T-helper 2 cell (primary cell): ENCODE measurements at regions not wholly inside any gene's neighbourhood (a gene's known extent, or its start where the extent isn't known, plus 50 kb on each side); places are given as distances from the start of the nearest gene placed in this dataset.
A peak's percentile ranks its signal among the peaks of the same experiment; 100 is the strongest.

Source experiments
- DNase-seq, 5 experiments: peaks; one replicate each; pipeline versions ENCODE4 v3.0.0 to v3.0.0-alpha.2; 2012 to 2022

DNA sequence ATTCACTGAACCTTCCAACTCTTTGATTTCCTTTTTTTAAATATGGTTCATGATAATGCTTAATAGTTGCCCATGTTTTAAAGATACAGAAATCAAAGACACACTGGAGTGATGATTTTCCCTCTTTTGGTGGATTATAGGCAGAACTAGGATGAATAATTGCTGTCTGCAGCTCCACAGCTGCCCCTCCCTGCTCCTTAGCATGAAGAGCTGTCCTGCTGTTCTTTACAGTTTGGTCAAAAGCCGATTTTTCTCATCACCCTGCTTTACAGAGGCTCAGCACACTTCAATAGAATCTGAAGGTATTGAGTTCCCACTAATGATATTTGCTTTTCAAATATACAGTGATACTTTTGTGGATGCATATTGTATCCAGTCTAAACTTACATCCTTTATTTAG, 202.6 kb downstream of the AASDHPPT start:
- DNase-seq, result no peak

DNA sequence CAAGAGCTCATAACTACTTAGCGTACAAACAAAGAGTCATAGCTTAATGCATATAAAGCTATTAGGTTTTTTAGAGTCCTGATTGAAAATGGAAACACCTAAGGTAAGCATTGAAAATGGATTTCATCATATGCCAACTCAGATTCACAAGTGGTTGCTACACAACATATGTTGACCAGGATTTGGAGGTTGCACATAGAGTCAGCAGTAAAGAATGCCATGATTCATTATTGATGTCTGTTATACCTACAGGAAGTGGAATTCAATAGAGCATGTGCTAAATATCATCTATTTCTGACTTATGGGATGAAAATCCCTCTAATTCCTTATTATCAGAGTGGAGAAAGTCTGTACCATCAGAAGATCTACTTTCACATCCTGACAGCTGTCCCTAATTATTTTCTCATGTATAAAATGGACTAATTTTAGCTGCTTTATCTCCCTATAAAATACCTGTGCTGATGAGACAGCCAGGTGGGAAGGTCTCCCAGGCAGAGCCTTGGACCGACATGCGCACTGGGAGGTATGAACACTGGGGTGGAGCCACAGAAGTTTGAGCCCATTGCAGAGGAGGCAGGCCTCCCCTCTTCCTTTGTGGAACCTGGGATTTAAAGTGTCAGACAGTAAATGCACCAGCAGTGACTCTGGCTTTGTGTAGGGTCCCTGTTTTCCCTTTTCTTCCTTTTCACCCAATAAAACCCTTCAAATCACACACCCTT, 204.2 kb downstream of the AASDHPPT start:
- no peak for DNase-seq

DNA sequence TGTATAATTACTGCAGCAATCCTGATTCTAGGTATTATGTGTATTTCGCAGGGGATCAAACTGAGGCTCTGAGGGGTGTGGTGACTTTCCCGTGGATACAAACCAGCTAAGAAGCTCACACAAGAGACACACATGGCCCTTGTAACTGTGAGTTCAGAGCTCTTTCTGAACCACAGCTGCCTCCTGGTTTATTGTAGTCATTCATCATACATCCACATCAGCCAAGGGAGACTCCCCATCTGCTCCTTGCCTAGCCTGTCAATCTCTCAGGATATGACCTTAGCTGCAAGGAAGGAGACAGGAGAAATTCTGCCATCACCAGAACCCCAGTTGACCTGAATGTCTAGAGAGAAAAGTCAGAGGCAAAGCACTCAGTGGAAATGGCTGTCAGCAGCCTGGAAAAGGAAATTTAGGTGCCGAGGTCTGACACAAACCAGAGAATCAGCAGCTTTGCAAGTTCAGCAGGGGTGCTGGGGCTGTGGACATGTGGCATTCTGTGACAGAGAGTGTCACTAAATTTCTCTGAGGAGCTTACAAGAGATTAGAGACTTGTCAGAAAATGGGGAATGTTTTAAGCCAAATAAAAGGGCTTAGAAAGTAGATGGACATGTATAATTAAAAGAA, 209.5 kb downstream of the AASDHPPT start:
- no peak for DNase-seq

DNA sequence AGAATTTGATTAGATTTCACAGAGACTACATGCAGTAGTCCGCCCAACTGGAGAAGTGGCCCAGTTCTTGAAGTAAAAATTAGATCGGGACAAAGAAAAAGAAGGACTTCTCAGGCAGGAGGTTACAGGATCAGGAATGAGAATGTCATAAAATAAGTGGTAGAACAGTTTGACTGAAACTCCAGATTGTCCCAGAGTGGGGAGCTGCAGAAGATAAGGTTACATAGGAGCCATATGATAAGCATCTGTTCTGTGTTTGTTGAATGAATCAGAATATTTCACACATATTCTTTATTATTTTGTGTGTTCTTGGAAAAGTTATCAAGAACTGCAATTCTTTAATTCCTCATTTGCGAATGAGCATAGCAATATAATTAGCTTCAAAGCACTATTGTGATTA, 210.6 kb downstream of the AASDHPPT start:
- DNase-seq, result no peak

DNA sequence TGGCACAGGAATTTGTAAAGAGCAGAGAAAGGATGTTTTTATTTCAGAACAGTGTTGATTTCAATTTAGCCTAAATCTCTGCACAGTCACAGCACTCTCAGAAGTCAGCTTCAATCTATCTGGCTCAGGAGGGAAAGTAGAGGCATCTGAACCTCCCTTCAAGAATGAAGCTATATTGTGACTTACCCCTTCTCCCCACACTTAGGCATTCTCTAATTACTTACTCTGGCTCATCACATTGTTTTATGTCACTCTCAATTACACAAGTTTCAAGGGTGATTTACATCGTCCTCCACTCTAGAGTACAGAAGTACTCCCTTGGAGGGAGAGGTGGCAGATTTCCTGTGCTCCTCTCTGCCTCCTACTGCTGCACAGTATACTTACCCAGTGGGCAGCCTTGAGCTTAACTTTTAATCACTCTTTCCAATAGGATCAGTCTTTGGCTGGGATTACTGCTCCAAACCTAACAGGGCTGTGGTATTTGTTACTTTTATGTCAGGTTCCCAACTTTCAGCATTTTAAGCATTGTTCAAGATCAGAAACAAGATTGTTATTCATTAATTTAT, 211.4 kb downstream of the AASDHPPT start:
- DNase-seq, result no peak

DNA sequence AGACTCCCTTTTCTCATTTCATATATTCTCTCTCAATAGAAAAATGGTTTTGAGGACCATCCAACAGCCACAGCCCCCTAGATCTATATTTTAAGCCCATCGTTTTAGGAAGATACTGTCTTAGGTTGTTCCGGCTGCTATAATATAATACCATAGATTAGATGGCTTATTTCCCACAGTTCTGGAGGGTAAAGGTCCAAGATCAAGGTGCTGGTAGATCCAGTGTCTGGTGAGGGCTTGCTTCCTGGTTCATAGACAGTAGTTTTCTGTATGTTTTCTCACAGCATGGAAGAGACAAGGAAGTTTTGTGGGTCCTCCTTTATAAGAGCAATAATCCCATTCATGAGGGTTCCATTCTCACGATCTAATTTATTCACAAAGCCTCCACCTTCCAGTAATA, 215.1 kb downstream of the AASDHPPT start:
- no peak for DNase-seq

DNA sequence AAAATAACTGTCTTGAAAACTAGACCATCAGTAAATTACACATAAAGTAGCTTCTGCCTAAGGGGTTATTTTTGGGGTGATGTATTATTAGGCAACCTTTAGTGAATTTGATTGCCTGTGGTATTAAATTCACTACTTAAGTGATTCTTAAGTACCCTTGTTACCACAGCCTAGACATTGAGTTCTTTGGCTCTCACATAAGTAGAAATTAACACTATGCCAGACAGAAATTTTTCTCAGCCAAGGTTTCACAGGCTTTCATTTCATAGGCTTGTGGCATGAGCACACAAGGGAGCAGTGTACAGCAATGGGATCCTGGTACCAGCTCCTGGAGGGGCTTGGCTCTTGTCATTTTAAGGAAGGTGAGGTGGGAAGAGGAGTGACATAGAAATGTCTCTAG, 218.5 kb downstream of the AASDHPPT start:
- no peak for DNase-seq

DNA sequence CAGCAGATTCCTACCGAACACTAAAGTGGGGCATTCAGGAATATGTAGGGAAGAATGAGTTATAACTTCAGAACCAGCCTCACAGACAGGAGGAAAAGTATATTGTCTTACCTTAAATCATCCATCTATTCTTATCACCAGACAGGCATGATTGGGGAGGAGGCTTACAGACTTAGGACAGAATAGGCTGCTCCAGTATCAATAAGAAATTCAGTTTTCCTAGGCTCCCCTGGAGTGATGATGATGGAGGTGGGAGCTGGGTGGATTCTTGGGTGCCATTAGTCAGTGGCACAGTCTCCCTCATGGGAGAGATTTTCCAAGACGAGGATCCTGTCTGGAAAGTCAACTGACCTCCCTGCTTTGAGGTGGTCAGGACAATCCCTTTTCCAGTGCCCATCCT, 225.0 kb downstream of the AASDHPPT start:
- no peak for DNase-seq

DNA sequence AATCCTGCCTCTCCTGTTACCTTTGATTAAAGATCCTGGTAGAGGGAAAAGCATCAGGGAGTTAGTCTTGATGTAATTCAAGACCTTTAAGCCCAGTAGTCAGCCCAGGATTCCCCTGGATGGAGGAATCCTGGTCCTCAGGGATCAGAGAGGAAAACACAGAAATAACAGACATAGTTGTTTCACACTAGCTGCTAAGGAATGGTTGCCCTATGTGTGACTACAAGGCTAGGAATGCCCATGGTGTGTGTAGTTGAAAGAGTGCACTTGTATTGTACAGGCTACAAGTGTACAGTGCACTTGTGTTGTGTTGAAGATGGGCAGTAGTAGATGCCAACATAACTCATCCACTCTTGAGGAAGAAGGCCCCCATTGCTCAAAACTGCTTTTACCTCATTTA, 226.8 kb downstream of the AASDHPPT start:
- DNase-seq, result no peak

DNA sequence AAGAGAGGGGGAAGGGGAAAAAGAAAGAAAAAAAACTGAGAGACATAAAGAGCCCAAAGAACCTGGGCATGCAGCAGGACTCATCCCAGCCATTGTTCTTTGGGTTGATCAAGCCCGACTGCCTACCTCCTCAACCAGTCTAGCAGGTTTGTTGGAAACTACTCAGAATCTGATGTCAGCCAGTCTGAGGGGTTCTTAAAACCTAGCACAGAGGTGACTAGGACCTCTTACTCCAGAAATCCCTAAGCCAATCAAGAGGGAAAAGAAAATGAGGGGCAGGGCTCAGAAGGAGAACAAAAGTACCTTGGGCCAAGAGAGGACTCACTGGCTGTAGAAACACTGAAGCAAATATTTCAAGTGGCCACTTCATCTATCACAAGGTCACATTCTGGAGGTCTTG, 228.0 kb downstream of the AASDHPPT start:
- DNase-seq, result no peak

DNA sequence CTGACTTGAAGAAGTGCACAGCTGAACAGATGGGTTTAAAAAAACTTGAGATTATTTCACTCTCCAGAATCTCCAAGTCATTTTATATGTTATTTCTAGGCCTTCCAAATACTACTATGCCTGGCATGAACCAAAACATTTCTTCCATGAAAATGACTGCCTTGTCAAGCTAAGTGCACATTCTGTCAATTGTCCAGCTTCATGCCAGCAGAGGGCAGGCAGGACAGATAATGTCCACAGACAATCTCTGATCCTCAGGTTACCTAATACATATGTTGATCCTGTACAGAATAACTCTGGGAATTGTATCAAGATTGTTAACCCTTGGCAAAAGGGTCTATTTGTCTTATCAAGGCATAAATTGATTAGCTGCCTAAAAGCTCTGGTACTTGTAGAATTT, 229.5 kb downstream of the AASDHPPT start:
- no peak for DNase-seq

DNA sequence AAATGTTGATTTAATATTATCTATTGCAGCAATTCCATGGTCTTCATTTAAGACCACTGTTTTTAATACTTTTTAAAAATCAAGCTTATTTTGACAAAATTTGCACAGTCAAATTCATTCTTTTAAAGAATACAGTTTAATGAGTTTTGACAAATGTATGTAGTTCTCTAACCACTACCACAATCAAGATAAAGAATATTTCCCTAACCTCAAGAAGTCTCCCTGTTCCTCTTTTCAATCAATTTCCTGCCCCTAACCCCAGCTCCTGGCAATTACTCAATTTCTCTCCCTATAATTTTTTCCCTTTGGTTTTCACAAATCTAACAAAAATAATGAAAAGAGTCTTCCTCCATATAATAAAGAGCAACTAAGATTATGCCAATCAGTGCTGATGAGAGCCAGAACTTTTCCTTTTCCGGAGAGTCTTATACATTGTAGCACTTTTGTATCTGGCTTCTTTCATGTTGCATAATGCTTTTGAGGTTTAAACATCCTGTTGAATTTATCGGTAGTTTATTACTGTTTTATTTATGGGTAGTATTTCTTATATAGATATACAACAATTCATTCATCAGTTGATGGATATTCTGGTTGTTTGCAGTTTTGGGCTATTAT, 231.7 kb downstream of the AASDHPPT start:
- DNase-seq, result no peak

DNA sequence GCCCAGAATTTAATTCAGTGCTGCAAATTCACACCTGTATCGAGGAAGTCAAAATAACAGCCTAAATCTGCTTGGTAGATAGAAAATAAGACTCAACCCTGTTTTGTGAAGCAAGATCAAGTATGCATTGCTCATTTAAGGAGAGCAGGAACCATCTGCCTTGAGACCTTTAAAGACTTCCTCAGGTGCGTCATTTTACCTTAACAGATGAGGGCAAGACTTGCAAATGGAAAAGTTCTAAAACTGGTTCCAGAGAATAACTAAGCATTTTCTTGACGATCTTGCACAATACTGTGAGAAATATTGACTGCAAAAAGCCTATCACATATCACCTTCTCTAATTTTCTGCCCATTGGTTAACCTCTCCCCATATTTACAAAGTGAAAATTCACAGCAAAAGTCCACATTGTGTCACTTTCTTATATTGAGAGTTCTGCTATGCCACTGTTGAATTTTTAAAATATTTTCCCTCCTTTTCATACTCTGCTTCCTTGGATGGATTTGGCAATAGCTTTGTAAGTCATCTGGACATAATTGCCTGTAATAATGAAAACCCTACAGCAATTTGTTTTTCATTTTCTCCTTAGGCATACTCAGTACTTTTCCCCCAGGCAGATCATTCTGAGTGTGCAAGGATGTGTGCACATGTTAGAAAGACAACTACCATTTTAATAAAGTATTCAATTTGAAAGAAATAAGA, 234.2 kb downstream of the AASDHPPT start:
- DNase-seq, result no peak

DNA sequence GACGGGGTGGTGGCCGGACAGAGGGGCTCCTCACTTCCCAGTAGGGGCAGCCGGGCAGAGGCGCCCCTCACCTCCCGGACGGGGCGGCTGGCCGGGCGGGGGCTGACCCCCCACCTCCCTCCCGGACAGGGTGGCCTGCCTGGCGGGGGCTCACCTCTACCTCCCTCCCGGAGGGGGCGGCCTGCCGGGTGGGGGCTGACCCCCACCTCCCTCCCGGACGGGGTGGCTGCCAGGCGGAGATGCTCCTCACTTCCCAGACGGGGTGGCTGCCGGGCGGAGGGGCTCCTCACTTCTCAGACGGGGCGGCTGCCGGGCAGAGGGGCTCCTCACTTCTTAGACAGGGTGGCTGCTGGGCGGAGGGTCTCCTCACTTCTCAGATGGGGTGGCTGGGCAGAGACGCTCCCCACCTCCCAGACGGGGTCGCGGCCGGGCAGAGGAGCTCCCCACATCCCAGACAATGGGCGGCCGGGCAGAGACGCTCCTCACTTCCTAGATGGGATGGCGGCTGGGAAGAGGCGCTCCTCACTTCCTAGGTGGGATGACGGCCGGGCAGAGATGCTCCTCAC, 239.8 kb downstream of the AASDHPPT start:
- peak in 1 of 5 experiments; percentile 0 for DNase-seq

DNA sequence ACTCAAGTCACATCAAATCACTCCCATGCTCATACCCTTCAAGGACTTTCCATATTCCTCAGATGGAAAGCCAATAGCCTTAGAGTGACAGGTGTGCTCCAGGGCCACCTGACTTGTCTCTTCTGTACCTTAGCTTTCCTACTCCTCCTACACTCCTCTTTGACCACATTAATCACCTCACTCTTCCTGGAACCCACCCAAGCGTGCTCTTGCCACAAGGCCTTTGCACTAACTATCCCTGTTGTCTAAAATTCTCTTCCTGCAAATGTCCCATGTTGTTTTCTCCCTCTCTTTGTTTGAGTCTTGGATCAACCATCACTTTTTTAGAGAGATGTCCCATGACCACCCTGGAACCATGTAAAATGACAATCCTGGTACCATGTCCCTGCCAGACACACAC, 244.1 kb downstream of the AASDHPPT start:
- no peak for DNase-seq

DNA sequence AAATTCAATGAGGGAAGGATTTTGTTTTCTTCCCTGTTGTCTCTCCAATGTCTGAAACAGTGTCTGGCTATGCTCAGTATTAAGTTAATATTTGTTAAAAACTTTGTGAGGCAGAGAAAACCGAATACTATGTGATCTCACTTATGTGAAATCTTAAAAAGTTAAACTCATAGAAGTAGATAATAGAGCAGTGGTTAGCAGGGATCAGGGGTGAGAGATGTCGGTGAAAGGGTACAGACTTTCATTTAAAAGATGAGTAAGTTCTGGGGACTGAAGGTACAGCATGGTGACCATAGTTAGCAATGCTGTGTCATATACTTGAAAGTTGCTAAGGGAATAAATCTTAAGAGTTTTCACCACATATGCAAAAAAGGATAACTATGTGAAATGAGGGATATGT, 244.6 kb downstream of the AASDHPPT start:
- no peak for DNase-seq

DNA sequence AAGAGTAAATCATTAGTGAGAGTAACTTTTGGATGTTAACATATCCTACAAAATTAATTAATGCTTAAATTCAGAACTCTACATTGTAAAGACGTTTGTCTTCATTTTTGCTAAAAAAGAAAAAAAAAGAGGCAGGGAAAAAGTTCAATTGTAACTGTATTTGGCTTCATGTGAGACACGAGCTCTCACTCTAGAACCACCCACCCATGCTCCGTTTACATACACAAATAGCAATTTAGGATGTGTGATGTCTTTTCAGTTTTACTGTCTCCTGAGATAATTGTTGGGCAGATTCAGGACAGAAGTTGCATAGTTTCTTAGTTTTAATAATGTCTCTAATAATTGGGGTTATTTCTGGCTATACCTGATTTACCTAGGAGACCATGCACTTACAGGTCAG, 248.6 kb downstream of the AASDHPPT start:
- no peak for DNase-seq

DNA sequence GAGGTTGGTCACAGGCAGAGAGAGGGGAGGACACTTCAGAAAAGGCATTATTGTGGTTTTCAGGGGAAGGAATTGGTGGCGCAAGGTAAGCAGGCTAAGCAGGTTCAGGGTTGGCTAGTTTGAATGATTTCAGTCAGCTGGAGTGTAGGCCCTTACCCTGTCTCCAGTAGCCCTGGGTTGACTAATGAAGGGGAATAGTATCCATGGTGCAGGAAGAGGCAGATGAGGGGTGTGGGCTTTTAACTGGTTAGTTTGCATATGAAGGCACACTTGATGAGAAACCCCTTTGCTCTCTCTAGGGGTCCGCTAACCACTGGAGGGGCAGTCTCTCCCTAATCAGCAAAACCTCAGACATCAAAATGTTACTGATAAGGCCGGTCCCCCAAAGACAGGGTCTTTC, 249.7 kb downstream of the AASDHPPT start:
- DNase-seq, result no peak

DNA sequence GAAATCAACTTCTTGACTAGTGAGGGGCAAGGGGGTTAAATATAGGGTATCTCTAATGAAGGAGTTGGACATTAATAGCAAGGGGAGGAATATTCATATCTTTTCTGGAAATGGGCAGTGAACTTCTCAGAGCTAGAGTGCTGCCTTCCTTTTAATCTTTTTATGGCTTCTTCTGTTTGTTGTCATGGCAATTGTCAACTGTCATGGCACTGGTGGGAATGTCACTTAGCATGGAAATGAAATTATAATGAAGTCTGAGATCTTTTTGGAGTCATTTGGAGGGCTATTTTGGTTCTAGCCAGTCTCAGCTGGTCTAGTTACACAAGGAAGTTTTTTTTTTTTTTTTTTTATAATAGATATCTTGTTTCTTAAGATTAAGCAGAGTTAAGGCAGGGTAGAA, 250.2 kb downstream of the AASDHPPT start:
- DNase-seq, result no peak

DNA sequence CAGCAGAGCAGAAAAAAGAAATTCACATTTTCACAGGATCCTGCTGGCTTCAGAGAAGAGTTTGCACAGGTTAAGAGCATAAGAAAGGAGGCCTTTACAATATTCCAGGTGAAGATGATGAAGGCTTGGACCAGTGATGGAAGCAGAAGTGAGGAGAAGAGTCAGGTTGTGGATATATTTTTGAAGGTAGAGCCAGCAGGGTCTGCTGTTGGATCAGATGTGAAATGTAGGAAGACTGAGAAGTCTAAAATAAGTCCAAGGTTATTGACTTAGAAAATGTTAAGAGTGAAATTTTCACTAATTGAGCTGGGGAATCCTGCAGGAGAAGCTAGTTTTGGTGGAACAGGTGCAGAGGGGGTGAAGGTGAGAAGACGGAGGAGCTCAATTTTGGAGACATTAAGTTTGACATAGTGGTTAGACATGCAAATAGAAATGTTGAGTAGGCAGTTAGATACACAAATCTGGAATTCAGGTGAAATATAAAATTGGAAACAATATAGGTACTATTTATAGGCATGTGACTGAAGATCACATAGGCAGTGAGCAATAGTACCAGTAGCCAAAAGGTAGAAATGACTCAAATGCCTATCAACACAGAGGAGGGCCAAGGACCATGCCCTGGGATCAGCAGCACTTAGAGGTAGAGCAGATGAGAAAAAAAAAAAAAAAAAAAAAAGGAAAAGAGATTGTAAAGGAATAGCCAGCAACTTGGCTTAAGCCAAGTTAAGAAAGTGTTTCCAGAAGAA, 252.0 kb downstream of the AASDHPPT start:
- no peak for DNase-seq

DNA sequence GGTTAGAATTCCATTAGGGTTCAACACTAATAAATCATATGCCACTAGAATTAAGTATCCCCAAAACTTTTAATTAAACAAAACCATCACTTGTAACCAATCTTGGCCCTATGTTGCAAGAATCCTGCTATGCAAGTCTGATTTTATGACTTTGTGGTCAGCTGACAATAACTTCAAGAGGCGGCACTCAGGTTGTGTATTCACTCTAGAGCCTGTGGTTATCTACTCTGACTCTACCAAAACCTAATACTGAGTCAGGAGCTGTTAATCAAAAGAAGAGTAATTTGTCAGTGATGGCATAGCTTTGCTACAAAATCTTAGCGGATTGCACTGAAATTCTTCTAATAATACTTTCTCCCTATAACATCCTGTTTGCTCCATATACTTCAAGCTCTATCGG, 253.7 kb downstream of the AASDHPPT start:
- no peak for DNase-seq

DNA sequence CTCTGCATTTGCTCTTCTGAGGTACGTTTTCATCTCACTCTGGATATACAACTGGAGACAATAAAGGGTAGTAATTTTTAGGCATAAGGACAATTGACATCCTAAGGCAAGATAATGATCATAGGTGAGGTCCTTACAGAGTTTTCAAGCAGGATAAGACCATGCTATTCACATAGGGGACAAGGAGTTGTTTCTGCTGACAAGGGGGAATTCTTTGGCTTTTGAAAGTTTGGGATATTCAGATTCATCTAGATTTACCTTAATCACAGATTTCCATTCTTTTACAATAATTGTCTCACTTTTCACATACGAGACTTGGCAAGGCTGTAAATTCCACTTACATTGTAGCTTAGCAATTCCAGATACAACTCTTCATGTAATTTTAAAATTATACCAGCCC, 256.2 kb downstream of the AASDHPPT start:
- DNase-seq, result no peak
